ENCODE measurements at regions not wholly inside any gene's neighbourhood (a gene's known extent, or its start where the extent isn't known, plus 50 kb on each side); places are given as distances from the start of the nearest gene placed in this dataset.
"Not testable (repeated sequence)": the region's sequence is repeated elsewhere in the genome, so short reads cannot be mapped to it uniquely, and the experiment has no call there.

DNA sequence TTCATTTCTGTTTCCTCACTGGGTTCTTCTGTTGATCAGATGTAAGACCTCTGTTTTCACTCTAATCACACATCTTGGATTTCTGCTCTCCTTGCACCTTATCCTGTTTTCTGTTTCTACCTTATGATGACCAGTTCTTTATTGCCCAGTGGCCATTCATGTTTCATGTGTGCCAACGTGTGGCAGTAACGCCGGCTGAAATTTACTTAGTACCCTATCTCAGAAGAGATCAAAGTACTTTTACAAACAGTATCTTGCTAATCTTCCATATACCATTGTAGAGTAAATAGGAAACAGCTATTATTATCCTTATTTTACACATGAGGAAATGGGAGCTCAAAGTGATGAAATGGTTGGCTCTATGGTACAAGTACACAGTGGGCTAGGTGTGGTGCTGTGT lies 74.0 kb downstream of the GATA3 start:
- no peak for DNase-seq

DNA sequence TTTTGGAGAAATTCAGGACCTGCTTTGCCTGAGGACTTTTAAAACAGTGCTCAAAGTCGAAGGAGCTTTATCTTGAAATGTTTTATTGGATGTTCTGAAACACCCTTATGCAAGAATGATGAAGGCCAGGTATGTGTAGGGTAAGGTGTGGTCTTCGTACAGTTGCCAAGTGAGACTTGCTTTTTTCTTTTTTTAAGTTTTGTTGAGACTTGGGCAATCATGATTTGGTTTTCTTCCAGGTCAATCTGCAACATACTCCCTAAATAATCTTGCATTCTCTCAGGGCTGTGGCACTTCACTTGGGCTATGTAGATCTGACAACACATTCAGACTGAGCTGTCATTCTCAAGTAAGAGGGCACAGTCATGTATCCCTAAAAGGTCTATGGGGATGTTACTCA lies 75.0 kb downstream of the GATA3 start:
- DNase-seq = no peak

DNA sequence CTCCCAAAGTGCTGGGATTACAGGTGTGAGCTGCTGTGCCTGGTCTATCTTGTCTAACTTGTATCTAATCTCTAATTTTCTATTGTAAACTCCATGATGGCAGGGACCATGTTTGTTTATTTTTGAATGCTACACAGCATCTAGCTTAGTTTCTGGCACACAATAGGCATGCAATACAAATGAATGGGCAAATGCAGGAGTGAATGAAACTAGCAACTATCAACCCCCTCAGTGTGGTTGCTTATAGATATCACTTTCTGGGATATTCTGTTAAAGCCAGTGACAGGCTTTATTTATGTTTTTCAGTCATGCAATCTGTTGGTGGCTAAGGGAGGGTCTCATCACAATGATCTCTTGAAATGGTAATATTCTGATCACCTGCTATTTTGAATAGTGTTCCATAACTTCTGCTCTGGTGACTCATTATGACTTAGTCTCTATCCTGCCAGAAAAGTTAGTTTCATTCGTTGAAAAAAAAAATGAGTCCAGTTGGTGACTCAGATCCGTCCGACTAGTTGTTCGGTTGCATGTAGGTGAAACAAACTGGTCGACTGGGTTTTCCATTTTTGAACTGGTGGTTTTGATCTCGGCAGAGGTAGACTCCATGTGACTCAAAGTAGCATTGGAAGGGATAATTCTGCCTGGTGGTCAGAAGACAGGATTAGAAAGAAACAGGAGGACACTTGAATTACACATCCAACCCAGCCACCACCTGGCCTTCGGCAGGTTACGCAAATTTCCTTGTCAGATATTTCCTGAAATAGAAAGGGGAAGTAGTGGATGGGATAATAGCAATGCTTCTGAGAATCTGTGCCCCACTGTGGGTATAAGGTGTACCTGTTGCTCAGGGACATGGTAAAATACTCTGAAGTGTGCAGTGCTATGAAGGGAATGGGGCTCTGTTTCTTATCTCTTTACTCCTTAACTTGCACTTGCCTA lies 76.8 kb downstream of the GATA3 start:
- DNase-seq = peak in 2 of 3 donors; percentile 20 to 39

DNA sequence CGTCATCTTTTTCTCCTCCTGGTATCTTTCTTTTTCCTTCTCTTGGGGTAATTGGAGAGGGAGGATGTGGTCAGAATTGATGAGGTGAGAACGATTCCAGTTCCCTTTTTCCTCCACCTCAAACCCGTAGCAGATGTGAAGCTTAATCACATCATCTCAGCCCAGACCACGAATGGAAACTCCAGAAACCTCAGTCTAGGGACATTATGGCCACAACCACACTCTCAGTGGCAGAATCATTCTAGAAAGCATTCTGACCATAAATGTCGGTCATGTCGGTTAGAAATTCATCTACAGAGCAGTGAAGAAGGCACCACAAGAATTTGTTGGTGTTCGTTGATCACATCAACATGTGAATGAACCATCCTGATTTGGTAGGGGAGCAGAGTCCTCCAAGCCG lies 78.7 kb downstream of the GATA3 start:
- DNase-seq = peak; percentile 12 to 36 (median 29)

DNA sequence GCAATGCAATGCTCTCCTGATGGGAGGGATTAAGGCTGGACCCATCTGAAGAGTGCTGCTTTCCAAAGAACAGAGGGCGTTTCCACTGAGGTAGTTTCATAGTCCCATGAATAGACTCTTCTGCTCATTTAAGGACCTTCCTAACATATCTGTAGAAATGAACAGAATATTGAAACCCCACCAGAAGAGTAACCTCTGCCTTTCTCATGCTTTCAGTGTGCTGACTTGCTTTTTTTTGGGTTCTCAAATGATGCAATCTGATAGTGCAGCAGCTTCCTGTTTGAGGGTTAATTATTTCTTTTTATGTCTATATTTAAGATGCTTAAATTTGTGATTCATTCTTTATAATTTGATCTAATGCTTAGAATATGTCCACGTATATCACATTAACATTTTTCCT lies 82.2 kb downstream of the GATA3 start:
- DNase-seq = no peak

DNA sequence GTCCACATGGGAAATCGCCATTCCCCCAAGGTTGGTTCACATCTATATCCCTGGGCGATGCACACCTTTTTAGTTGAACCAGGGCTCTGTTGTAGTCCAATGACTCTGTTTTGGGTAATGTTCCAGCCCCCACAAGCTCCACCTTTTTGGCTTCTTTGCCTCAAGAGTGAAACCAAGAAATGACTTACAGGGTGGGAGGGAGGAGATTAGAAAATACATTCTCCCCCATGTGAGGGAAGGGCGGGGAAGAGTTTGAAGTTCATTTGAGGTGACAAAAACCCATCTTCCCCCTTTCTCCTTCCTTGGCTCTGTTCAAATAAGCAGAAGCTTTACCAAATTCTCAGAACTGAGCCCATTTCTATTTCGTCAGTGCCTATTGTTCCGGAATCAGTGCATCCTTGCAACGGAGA lies 82.8 kb downstream of the GATA3 start:
- no peak for DNase-seq

DNA sequence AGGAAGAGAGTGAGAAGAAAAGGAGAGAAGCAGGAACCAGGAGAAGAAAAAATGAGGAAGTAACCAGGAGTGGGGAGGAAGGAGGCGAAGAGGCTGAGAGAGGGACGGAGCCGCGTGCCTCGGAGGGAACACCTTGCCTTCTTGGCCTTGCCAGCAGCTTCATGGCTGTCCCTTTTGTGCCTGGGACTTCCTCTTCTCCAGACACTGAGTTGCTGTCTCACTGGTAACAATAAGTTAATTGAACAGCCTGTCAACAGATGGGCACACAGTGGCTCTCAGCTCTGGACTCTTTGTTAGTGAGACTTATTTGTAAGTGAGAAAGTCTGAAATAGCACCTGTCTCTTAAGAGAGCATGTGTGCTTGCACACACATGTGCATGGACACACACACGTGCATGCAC lies 83.2 kb downstream of the GATA3 start:
- DNase-seq = peak in 2 of 3 donors; percentile 23 to 27

DNA sequence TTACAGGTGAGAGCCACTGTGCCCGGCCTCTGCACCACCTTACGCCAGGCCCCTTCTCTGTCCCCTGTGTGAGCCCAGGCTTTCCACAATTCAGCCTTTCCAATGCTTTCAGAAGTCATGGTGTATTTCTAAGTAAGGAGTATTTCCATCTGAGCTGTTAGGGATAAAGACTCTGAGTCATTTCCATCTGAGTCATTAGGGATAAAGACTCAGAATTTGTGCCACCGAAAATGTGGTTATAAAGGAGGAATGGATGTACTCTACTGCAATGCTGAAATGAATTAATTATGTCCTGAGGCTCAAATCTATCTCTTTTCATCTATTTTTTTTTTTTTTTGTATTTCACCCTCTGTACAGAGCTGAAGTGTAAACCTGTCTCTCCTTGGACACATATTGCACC lies 84.0 kb downstream of the GATA3 start:
- peak in 2 of 3 donors; percentile 22 to 45 for DNase-seq

DNA sequence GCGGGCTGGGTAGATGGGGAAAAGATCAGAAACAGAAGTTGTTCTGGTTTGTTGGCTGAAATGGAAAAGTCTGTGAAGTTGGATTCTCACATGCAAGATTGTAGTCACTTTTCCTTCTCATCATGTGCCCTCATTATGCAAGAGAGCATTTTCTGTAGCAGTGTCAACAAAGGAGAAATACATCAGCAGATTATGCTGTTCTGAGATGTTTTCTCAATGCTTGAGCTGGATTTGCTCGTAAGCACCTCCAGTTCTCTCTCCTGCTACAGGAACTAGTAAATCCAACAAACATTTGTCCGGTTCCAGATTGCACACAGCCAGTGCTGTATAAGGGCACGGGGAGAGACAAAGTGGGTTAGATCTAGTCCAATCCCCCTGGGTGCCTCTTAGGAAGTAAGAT lies 90.0 kb downstream of the GATA3 start:
- DNase-seq = no peak

DNA sequence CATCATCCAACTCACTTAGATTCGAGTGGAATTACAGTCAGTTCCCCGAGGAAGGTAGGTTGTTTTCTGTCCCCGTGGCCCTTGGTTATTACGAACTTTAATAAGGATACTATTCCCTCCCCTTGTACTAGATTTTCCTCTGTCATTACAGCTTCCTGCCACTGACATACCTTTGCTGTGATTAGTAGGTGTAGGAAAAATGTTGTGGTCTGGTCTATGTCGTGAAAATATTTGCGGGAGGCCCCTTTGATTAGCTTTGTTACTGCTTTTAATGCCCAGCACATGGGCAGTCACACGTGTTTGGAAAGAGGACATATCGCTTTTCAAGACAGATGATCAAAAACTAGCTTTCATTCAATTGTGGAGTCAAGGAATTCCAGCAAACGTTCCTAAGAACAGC lies 92.2 kb downstream of the GATA3 start:
- DNase-seq = no peak

DNA sequence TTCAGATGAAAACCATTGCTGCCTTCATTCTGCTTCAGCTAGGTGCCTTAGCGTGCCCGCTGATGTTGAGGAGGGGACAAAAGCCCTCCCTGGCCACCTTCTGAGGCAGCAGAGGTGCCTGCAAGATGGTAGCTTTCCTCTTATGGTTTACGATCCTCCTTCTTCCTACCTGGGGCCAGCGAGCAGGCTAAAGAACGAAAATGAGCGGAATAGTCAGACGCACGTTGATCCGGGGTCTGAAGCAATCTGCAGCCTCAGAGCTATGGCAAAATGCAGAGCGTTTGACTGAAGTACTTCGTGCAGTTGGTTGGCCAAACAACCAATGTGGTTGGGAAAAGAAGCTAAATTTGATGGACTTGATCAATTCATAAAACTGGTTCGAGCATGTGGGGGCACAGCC lies 95.5 kb downstream of the GATA3 start:
- no peak for DNase-seq

DNA sequence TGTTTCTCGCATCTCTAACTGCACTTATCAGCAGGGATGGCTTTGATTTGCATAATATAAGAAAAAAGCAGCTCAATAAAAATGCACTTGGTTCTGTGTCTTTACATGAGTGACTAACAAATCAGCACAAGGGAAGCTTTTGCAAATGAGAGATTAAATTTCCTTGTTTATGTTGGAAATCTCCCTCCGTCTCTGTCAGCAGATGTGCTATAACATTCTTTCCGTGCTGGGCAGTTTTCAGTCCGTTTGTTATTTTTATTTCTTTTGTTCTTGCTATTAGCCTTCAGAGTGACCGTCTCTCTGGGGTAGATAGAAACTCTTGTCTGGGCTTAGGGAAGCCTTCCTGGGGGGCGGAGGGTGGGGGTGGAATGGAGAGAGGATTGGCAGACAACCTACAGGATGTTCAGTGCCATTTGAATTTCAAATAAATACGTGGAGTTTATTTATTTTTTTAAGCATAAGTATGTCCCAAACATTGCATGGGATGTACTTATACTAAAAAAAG lies 96.0 kb downstream of the GATA3 start:
- no peak for DNase-seq

DNA sequence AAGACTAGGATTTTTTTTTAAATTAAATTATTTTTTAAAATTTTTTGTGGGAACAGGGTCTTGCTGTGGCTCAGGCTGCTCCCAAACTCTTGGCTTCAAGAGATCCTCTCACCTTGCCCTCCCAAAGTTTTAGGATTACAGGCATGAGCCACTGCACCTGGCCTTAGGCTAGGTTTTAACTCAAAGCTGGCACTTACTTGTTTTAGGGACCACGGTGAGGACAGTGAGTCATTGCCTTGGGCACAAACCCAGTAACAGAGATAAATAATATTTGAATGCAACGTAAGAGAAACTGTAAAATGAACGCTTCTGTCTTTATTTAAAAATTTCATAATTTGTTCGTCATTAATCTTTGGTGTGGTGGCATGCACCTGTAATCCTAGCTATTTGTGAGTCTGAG lies 96.6 kb downstream of the GATA3 start:
- DNase-seq = no peak

DNA sequence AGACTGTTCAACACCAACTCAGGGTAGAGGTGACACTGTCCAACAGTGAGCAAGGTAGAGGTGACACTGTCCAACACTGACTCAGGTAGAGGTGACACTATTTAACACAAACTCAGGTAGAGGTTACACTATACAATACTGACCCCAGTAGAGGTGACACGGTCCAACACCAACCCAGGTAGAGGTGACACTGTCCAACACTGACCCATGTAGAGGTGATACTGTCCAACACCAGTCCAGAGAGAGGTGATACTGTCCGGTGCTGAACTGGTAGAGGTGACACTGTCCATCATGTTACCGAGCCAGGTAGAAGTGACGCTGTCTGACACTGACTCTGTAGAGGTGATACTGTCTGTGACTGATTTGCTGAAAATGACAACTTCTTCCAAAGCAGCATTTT lies 102.4 kb downstream of the GATA3 start:
- DNase-seq = no peak

DNA sequence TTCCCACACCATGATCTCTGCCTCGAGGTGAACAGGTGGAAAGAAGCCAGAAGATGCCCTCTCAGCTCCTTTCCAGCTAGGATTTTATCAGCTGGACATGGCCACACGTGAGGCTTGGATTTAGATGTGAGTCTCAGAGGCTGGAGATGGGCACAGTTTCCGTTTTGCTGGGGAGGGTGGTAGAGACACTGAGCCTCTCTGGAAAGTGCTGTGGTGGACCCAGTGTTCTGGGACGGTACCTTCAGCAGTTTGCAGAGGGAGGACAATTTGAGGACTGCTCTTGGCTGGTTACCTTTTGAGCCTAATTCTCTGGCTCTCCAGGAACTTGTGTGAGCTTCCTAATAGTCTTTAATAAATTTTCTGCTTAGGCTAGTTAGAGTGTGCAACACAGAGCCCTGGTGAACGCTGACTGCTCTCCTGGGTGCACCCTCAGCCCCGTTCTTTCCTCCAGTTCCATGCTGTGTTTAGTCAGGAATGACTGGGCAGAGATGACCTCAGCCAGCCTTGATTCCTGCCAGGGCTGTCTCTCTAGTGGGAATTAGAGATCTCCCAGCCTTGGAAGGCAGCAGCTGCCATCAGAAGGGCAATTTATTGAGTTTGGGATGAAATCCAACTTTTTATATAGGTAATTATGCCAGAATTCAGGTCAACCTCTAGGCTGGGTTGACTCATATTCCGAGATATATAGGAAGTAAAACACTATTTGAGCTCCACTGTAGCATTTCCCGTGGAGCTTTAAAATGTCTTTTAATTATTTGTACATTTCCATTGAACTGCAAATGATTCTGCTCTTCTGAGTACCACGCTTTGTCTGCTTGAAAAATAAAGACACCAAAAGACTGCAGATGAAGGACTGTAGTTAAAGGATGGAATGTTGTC lies 103.9 kb downstream of the GATA3 start:
- DNase-seq = no peak

DNA sequence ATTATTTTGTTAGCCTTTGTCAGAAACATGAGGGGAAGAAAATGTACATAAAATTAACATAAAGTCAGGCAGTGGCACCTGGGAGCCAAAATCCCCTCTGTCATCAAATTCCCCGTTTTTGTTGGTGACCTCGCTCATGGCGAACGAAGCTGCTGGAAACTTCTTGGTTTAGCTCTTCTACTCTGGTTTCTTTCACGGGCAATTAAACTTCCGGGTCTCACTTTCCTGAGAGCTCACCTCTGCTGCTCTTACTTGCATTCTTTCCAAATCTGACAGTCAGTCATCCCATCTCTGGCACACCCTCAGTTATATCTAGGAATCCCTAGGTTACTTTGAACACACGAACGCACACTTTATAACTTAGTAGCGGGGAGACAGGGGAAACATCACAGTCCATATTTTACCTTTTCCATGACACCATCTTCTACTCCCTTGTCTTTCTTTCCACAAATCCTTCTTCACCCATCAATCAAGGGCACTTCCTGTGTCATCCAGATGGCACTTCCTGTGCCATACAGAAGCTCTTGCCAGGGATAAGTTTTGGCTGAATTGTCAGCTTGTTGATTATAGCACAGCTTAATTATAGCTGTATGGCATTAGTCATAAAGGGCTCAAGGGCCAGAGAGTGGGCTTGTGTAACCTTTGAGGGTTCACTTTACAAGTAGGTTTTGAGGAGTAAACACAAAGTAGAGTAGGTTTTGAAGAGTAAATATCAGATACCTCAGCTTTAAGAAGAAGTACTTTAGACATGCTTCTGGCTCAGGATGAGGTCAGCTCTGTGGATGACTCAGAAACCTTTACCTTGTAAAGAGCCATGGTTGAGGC lies 105.1 kb downstream of the GATA3 start:
- no peak for DNase-seq

DNA sequence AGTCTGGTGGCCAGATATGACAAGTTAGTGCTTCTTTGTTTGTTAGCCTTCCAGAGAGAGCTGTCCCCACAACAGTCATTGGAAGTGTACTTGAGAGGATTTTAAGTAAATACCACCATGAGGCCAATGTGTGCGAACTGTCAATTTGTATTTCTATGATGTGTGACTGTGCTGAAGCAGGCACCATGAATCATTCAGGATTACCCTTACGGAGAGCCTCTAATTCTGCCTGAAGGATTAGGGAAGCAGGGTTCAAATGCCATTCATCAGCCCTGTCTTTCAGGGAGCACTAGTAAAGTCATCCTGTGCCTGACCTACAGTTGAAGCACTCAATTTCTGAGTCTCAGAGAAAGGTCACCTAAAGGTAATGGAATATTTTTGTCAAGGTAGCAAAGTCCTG lies 109.3 kb downstream of the GATA3 start:
- DNase-seq = no peak

DNA sequence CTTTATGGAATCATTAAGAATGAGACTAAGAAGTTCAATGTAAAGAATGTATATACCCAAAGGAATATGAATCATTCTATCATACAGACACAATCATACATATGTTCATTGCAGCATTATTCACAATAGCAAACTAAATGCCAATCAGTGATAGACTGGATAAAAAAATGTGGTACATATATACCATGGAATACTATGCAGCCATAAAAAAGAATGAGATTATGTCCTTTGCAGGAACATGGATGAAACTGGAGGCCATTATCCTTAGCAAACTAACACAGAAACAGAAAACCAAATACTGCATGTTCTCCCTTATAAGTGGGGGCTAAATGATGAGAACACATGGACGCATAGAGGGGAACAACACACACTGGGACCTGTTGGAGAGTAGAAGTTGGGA lies 110.2 kb downstream of the GATA3 start:
- DNase-seq = not testable (repeated sequence)

DNA sequence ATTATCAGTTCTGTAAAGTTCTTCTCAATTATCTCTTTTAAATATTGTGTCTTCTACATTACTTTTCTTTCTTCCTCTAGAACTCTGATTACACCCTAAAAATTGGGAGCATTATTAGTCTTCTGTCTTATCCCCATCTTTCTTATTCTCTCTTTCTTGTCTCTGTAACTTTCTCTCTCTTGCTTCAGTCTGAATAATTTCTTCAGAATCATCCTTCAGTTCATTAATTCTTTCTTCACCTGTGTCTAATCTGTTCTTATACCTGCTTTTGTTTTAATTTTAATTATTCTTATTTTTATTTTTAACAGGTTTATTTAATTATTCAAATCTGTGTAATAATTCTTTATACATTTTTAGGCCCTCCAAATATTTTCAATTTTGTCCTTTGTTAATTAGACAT lies 114.3 kb downstream of the GATA3 start:
- no peak for DNase-seq

DNA sequence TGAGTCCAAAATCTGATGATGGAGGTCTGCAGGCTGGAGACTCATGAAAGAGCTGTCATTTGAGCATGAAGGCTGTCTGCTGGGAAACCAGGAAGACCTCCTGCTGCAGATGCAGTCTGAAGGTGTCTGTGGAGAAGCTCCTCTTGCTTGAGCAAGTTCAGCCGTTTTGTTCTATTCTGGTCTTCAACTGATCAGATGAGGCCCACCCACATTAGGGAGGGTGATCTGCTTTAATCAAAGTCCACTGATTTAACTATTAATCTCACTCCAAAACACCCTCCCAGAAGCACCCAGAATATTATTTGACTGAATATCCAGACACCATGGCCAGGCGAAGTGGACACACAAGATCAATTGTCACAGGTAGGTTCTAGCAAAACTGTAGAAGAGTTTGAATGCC lies 116.5 kb downstream of the GATA3 start:
- no peak for DNase-seq

DNA sequence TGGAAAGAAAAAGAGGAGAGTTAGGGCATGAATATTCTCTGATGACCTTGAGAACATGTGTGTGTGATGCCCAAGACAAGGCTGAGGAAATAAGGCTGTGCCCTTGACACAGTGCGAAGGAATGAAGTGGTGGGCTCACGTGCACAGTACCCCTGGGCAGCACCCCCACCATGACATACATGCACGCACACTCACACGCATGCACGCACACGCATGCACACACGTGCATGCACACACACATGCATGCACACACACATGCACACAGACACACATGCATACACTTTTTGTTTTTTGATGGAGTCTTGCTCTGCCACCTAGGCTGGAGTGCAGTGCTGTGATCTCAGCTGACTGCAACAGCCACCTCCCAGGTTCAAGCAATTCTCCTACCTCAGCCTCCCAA lies 118.1 kb downstream of the GATA3 start:
- DNase-seq = no peak

DNA sequence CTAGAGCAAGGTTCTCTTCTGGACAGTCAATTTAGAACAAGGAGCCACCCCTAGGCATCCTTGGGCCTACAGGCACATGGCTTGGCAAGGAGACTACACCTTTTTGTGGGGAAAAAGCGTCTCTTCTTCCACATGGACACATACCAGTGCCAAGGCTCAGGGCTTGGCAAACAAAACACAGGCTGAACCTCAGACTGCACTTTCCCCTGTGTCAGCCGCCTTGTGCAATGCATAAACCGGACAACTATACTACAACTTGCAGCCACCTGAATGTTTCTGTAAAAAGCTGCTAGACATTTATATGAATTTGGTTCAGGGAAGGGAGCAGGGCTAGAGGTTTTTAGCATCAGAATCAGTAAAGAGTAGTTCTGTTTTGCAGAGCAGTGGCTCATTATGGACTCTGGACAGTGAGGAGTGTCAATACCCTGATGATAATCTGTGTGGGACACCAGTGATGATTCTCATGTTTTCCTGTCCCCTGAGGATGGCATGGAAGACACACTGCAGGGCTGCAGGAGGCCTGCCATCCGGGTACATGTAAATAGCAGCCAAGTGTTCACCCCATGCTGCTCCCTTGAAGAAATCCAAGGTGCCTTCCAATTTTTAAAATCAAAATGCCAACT lies 118.9 kb downstream of the GATA3 start:
- no peak for DNase-seq
